CD8-positive, alpha-beta memory T cell (primary cell): ENCODE measurements at regions not wholly inside any gene's neighbourhood (a gene's known extent, or its start where the extent isn't known, plus 50 kb on each side); places are given as distances from the start of the nearest gene placed in this dataset.

Experiments
- CTCF ChIA-PET: fragments of 350-600 bp; sonication (Branson Sonifier 250); formaldehyde crosslinking; loops from one replicate; lab custom pipeline; 2021; ENCODE audit warnings: antibody characterized with exemption; lab: Charles Lee
- POLR2A ChIA-PET: fragments of 350-600 bp; sonication (Branson Sonifier 250); formaldehyde crosslinking; loops from one replicate; lab custom pipeline; 2021; ENCODE audit warnings: antibody characterized with exemption; lab: Charles Lee
- DNase-seq, 5 donors: peaks; one replicate each; pipeline versions ENCODE4 v3.0.0 to v3.0.0-alpha.2; 2020 to 2022; ENCODE audit warnings: mixed read lengths in 1 of 5
- H3K27ac ChIP-seq: one replicate; pipeline ENCODE4 v1.7.0; 2013; ENCODE audit warnings: low read depth, mild to moderate bottlenecking, low read length, moderate library complexity
- H3K27me3 ChIP-seq: 2 replicates; pipeline ENCODE4 v1.7.0; 2013; ENCODE audit warnings: low read length, mild to moderate bottlenecking; ENCODE audit not compliant: insufficient read depth, poor library complexity, severe bottlenecking
- H3K36me3 ChIP-seq: 2 replicates; pipeline ENCODE4 v1.7.0; 2013; ENCODE audit warnings: mild to moderate bottlenecking, low read length, moderate library complexity; ENCODE audit not compliant: insufficient read depth
- H3K4me1 ChIP-seq: 2 replicates; pipeline ENCODE4 v1.7.0; 2013; ENCODE audit warnings: mild to moderate bottlenecking, low read length, moderate library complexity; ENCODE audit not compliant: insufficient read depth
- H3K4me3 ChIP-seq: 2 replicates; pipeline ENCODE4 v1.7.0; 2013; ENCODE audit warnings: mild to moderate bottlenecking, low read length
- H3K9me3 ChIP-seq: 2 replicates; pipeline ENCODE4 v1.7.0; 2013; ENCODE audit warnings: mild to moderate bottlenecking, low read length
- H3K27ac Mint-ChIP-seq, 8 donors: one replicate each; pipeline ENCODE4 v1.8.0; 2020 to 2021; ENCODE audit warnings: mixed read lengths in 8 of 8, mild to moderate bottlenecking in 6 of 8, inconsistent platforms in 3 of 8, moderate library complexity in 3 of 8
- H3K27me3 Mint-ChIP-seq, 2 donors: one replicate each; pipeline ENCODE4 v1.8.0; 2020 to 2021; ENCODE audit warnings: mixed read lengths in 2 of 2, mild to moderate bottlenecking in 1 of 2, moderate library complexity in 1 of 2
- H3K36me3 Mint-ChIP-seq, 3 donors: one replicate each; pipeline ENCODE4 v1.8.0; 2020 to 2021; ENCODE audit warnings: mixed read lengths in 3 of 3, inconsistent platforms in 1 of 3, mild to moderate bottlenecking in 1 of 3
- H3K4me1 Mint-ChIP-seq, 3 donors: one replicate each; pipeline ENCODE4 v1.8.0; 2020 to 2021; ENCODE audit warnings: mixed read lengths in 3 of 3, inconsistent platforms in 1 of 3, mild to moderate bottlenecking in 1 of 3
- H3K4me3 Mint-ChIP-seq, 7 donors: one replicate each; pipeline ENCODE4 v1.8.0; 2020 to 2021; ENCODE audit warnings: mixed read lengths in 7 of 7, mild to moderate bottlenecking in 6 of 7, moderate library complexity in 4 of 7, inconsistent platforms in 2 of 7
- H3K9me3 Mint-ChIP-seq, 5 donors: one replicate each; pipeline ENCODE4 v1.8.0; 2020 to 2022; ENCODE audit warnings: mixed read lengths in 5 of 5, mild to moderate bottlenecking in 3 of 5, moderate library complexity in 2 of 5, inconsistent platforms in 1 of 5

- H3K27ac ChIP-seq: no peak overlapping the region
- no peaks in the 10 kb centered on the region for H3K9me3 ChIP-seq
- H3K27me3 Mint-ChIP-seq: no peaks in the 10 kb centered on the region
- H3K4me3 Mint-ChIP-seq: no peak overlapping the region
- H3K36me3 ChIP-seq: no peaks in the 10 kb centered on the region
- no peaks in the 10 kb centered on the region for H3K4me1 Mint-ChIP-seq
- H3K4me1 ChIP-seq: no peaks in the 10 kb centered on the region
- H3K36me3 Mint-ChIP-seq: no peaks in the 10 kb centered on the region
- H3K27ac Mint-ChIP-seq: no peak overlapping the region
- H3K4me3 ChIP-seq: no peak overlapping the region
- DNase-seq: no peak
- no peaks in the 10 kb centered on the region for H3K27me3 ChIP-seq
- CTCF ChIA-PET: no interaction called here
- H3K9me3 Mint-ChIP-seq: peaks cover 0 to 9% (median 4%) of the 10 kb centered on the region in 5 donors
- POLR2A ChIA-PET: no interaction called here
These were observed 641.0 kb downstream of the PLPP3 start for GRCh38 chr1:55938376-55938850.

GRCh38 chr1:55937840-55938375 lies 641.5 kb downstream of the PLPP3 start:
- peak overlapping the region in 1 of 8 donors; percentile 41 for H3K27ac Mint-ChIP-seq
- POLR2A ChIA-PET: no interaction called here
- no peaks in the 10 kb centered on the region for H3K27me3 Mint-ChIP-seq
- no peaks in the 10 kb centered on the region for H3K36me3 Mint-ChIP-seq
- Histone ChIP-seq H3K27me3 (no peaks in the 10 kb centered on the region), H3K9me3 (no peaks in the 10 kb centered on the region), H3K27ac (no peak overlapping the region), H3K4me3 (no peak overlapping the region), H3K4me1 (no peaks in the 10 kb centered on the region), H3K36me3 (no peaks in the 10 kb centered on the region)
- CTCF ChIA-PET: no interaction called here
- H3K9me3 Mint-ChIP-seq: peaks cover 0 to 9% (median 4%) of the 10 kb centered on the region in 5 donors
- H3K4me1 Mint-ChIP-seq: no peaks in the 10 kb centered on the region
- DNase-seq: no peak
- no peak overlapping the region for H3K4me3 Mint-ChIP-seq

- Mint-ChIP-seq H3K4me1 (no peaks in the 10 kb centered on the region), H3K4me3 (no peak overlapping the region), H3K27ac (no peak overlapping the region), H3K9me3 (peaks cover 0 to 9% (median 2%) of the 10 kb centered on the region in 5 donors), H3K27me3 (no peaks in the 10 kb centered on the region), H3K36me3 (no peaks in the 10 kb centered on the region)
- no peak for DNase-seq
- no peaks in the 10 kb centered on the region for H3K4me1 ChIP-seq
- H3K4me3 ChIP-seq: no peak overlapping the region
- no peaks in the 10 kb centered on the region for H3K9me3 ChIP-seq
- CTCF ChIA-PET: no interaction called here
- H3K27ac ChIP-seq: no peak overlapping the region
- no peaks in the 10 kb centered on the region for H3K27me3 ChIP-seq
- H3K36me3 ChIP-seq: no peaks in the 10 kb centered on the region
- POLR2A ChIA-PET: no interaction called here
These were observed 644.1 kb downstream of the PLPP3 start for GRCh38 chr1:55935236-55935635.

- POLR2A ChIA-PET: no interaction called here
- no peaks in the 10 kb centered on the region for H3K27me3 Mint-ChIP-seq
These were observed 647.0 kb downstream of the PLPP3 start for GRCh38 chr1:55932402-55932801.

GRCh38 chr1:55931081-55931940 lies 648.1 kb downstream of the PLPP3 start:
- POLR2A ChIA-PET: no interaction called here
- no peaks in the 10 kb centered on the region for H3K36me3 Mint-ChIP-seq
- Histone ChIP-seq H3K27me3 (no peaks in the 10 kb centered on the region), H3K36me3 (no peaks in the 10 kb centered on the region), H3K27ac (no peak overlapping the region), H3K9me3 (no peaks in the 10 kb centered on the region), H3K4me3 (no peak overlapping the region), H3K4me1 (no peaks in the 10 kb centered on the region)
- no peak overlapping the region for H3K4me3 Mint-ChIP-seq
- no peak for DNase-seq
- H3K4me1 Mint-ChIP-seq: no peaks in the 10 kb centered on the region
- H3K27me3 Mint-ChIP-seq: no peaks in the 10 kb centered on the region
- H3K9me3 Mint-ChIP-seq: peaks cover 0 to 9% (median 5%) of the 10 kb centered on the region in 5 donors
- H3K27ac Mint-ChIP-seq: no peak overlapping the region
- CTCF ChIA-PET: no interaction called here

More at GRCh38 chr1:55932402-55932801, 647.0 kb downstream of the PLPP3 start:
- Mint-ChIP-seq H3K36me3 (no peaks in the 10 kb centered on the region), H3K27ac (no peak overlapping the region), H3K9me3 (peaks cover 0 to 9% (median 3%) of the 10 kb centered on the region in 5 donors), H3K4me1 (no peaks in the 10 kb centered on the region), H3K4me3 (no peak overlapping the region)
- Histone ChIP-seq H3K27ac (no peak overlapping the region), H3K9me3 (no peaks in the 10 kb centered on the region), H3K36me3 (no peaks in the 10 kb centered on the region), H3K4me3 (no peak overlapping the region), H3K27me3 (no peaks in the 10 kb centered on the region), H3K4me1 (no peaks in the 10 kb centered on the region)
- no peak for DNase-seq
- CTCF ChIA-PET: no interaction called here

GRCh38 chr1:55929652-55930051 lies 649.7 kb downstream of the PLPP3 start:
- peaks cover 0 to 10% (median 3%) of the 10 kb centered on the region in 5 donors for H3K9me3 Mint-ChIP-seq
- Histone ChIP-seq H3K36me3 (no peaks in the 10 kb centered on the region), H3K4me3 (no peak overlapping the region), H3K27me3 (no peaks in the 10 kb centered on the region), H3K4me1 (no peaks in the 10 kb centered on the region), H3K9me3 (no peaks in the 10 kb centered on the region), H3K27ac (no peak overlapping the region)
- DNase-seq: no peak
- H3K27ac Mint-ChIP-seq: no peak overlapping the region
- no peak overlapping the region for H3K4me3 Mint-ChIP-seq
- H3K4me1 Mint-ChIP-seq: no peaks in the 10 kb centered on the region
- no peaks in the 10 kb centered on the region for H3K36me3 Mint-ChIP-seq
- H3K27me3 Mint-ChIP-seq: peaks cover 0 to 4% of the 10 kb centered on the region in 2 donors
- ChIA-PET CTCF (no interaction called here), POLR2A (no interaction called here)

- Mint-ChIP-seq H3K4me3 (no peak overlapping the region), H3K27ac (no peak overlapping the region), H3K9me3 (peaks cover 0 to 10% (median 0%) of the 10 kb centered on the region in 5 donors), H3K36me3 (no peaks in the 10 kb centered on the region), H3K4me1 (no peaks in the 10 kb centered on the region), H3K27me3 (peaks cover 0 to 4% of the 10 kb centered on the region in 2 donors)
- H3K27me3 ChIP-seq: no peaks in the 10 kb centered on the region
- DNase-seq: no peak
- no peaks in the 10 kb centered on the region for H3K36me3 ChIP-seq
- H3K27ac ChIP-seq: no peak overlapping the region
- no peaks in the 10 kb centered on the region for H3K4me1 ChIP-seq
- H3K4me3 ChIP-seq: no peak overlapping the region
- CTCF ChIA-PET: no interaction called here
- H3K9me3 ChIP-seq: no peaks in the 10 kb centered on the region
- POLR2A ChIA-PET: no interaction called here
These were observed 650.8 kb downstream of the PLPP3 start for GRCh38 chr1:55928576-55928975.

GRCh38 chr1:55927702-55928290 lies 651.6 kb downstream of the PLPP3 start:
- H3K36me3 Mint-ChIP-seq: no peaks in the 10 kb centered on the region
- peaks cover 0 to 10% (median 0%) of the 10 kb centered on the region in 5 donors for H3K9me3 Mint-ChIP-seq
- H3K27me3 Mint-ChIP-seq: peaks cover 0 to 4% of the 10 kb centered on the region in 2 donors
- Histone ChIP-seq H3K4me1 (no peaks in the 10 kb centered on the region), H3K36me3 (no peaks in the 10 kb centered on the region), H3K9me3 (no peaks in the 10 kb centered on the region), H3K4me3 (no peak overlapping the region), H3K27ac (no peak overlapping the region), H3K27me3 (no peaks in the 10 kb centered on the region)
- DNase-seq: no peak
- POLR2A ChIA-PET: no interaction called here
- no peaks in the 10 kb centered on the region for H3K4me1 Mint-ChIP-seq
- no peak overlapping the region for H3K4me3 Mint-ChIP-seq
- CTCF ChIA-PET: no interaction called here
- no peak overlapping the region for H3K27ac Mint-ChIP-seq
